H9 (cell line): ENCODE measurements at regions not wholly inside any gene's neighbourhood (a gene's known extent, or its start where the extent isn't known, plus 50 kb on each side); places are given as distances from the start of the nearest gene placed in this dataset.

ENCODE experiments used
- DNase-seq: peaks from one replicate; pipeline ENCODE4 v3.0.0-alpha.2; 2017
- H2AFZ ChIP-seq: one replicate; pipeline ENCODE4 v1.6.1; 2013; ENCODE audit warnings: mild to moderate bottlenecking, low read length, control low read depth, moderate library complexity
- H2AK5ac ChIP-seq: 2 replicates; pipeline ENCODE4 v1.6.1; 2013; ENCODE audit warnings: low read length, control low read depth, mixed read lengths; ENCODE audit not compliant: insufficient read length
- H2BK120ac ChIP-seq: one replicate; pipeline ENCODE4 v1.6.1; 2013; ENCODE audit warnings: low read depth, mild to moderate bottlenecking, low read length, control low read depth, inconsistent platforms; ENCODE audit not compliant: poor library complexity, severe bottlenecking
- H2BK12ac ChIP-seq: 2 replicates; pipeline ENCODE4 v1.6.1; 2013; ENCODE audit warnings: low read length, control low read depth, mixed read lengths, low read depth; ENCODE audit not compliant: insufficient read length
- H2BK15ac ChIP-seq: 2 replicates; pipeline ENCODE4 v1.6.1; 2013; ENCODE audit warnings: low read depth, low read length, control low read depth
- H2BK20ac ChIP-seq: one replicate; pipeline ENCODE4 v1.6.1; 2013; ENCODE audit warnings: low read depth, mild to moderate bottlenecking, low read length, control low read depth, inconsistent platforms; ENCODE audit not compliant: poor library complexity, severe bottlenecking
- H2BK5ac ChIP-seq: 2 replicates; pipeline ENCODE4 v1.6.1; 2013; ENCODE audit warnings: low read length, control low read depth, mixed read lengths; ENCODE audit not compliant: insufficient read length
- H3K14ac ChIP-seq: 2 replicates; pipeline ENCODE4 v1.6.1; 2013; ENCODE audit warnings: low read length, control low read depth; ENCODE audit not compliant: insufficient read depth
- H3K18ac ChIP-seq: 2 replicates; pipeline ENCODE4 v1.6.1; 2013; ENCODE audit warnings: low read depth, mild to moderate bottlenecking, mixed read lengths, low read length, control low read depth; ENCODE audit not compliant: insufficient read length
- H3K23ac ChIP-seq: 2 replicates; pipeline ENCODE4 v1.6.1; 2013; ENCODE audit warnings: low read length, control low read depth, mixed read lengths, low read depth; ENCODE audit not compliant: insufficient read length
- H3K23me2 ChIP-seq: 2 replicates; pipeline ENCODE4 v1.6.1; 2013; ENCODE audit warnings: low read depth, mild to moderate bottlenecking, mixed read lengths, low read length, control low read depth; ENCODE audit not compliant: insufficient read length, poor library complexity, severe bottlenecking
- H3K27ac ChIP-seq: 2 replicates; pipeline ENCODE4 v1.5.1; 2013; ENCODE audit warnings: low read length, control low read depth, mixed read lengths, low read depth; ENCODE audit not compliant: insufficient read length
- H3K27me3 ChIP-seq: 2 replicates; pipeline ENCODE4 v1.6.1; 2013; ENCODE audit warnings: low read length, control low read depth, inconsistent platforms; ENCODE audit not compliant: insufficient read depth
- H3K4ac ChIP-seq: 2 replicates; pipeline ENCODE4 v1.6.1; 2013; ENCODE audit warnings: low read depth, mild to moderate bottlenecking, control low read depth, inconsistent platforms, low read length, moderate library complexity
- H3K4me1 ChIP-seq: 2 replicates; pipeline ENCODE4 v1.6.1; 2013; ENCODE audit warnings: low read length, control low read depth, inconsistent platforms; ENCODE audit not compliant: insufficient read depth
- H3K4me2 ChIP-seq: 2 replicates; pipeline ENCODE4 v1.6.1; 2013; ENCODE audit warnings: low read length, control low read depth, mixed read lengths; ENCODE audit not compliant: insufficient read length, insufficient read depth
- H3K56ac ChIP-seq: 2 replicates; pipeline ENCODE4 v1.6.1; 2013; ENCODE audit warnings: low read depth, mild to moderate bottlenecking, mixed read lengths, low read length, control low read depth; ENCODE audit not compliant: insufficient read length
- H3K79me1 ChIP-seq: 2 replicates; pipeline ENCODE4 v1.6.1; 2013; ENCODE audit warnings: low read depth, mild to moderate bottlenecking, moderate library complexity, low read length, control low read depth, inconsistent platforms; ENCODE audit not compliant: insufficient read depth, poor library complexity, severe bottlenecking
- H3K79me2 ChIP-seq: 2 replicates; pipeline ENCODE4 v1.6.1; 2013; ENCODE audit warnings: low read length, control low read depth, inconsistent platforms; ENCODE audit not compliant: insufficient read depth
- H3K9ac ChIP-seq: 2 replicates; pipeline ENCODE4 v1.6.1; 2013; ENCODE audit warnings: low read length, control low read depth, mixed read lengths; ENCODE audit not compliant: insufficient read length; ENCODE audit errors: extremely low read depth
- H3K9me3 ChIP-seq: one replicate; pipeline ENCODE4 v1.6.1; 2013; ENCODE audit warnings: low read depth, low read length, inconsistent platforms; ENCODE audit not compliant: control insufficient read depth
- H3T11ph ChIP-seq: one replicate; pipeline ENCODE4 v1.6.1; 2013; ENCODE audit warnings: mild to moderate bottlenecking, low read length, control low read depth, inconsistent platforms
- H4K20me1 ChIP-seq: one replicate; pipeline ENCODE4 v1.6.1; 2013; ENCODE audit not compliant: control insufficient read depth, insufficient read length, insufficient read depth
- H4K5ac ChIP-seq: 2 replicates; pipeline ENCODE4 v1.6.1; 2013; ENCODE audit warnings: low read depth, mild to moderate bottlenecking, mixed read lengths, low read length, control low read depth; ENCODE audit not compliant: insufficient read length
- H4K8ac ChIP-seq: replicated peaks from 2 replicates; pipeline ENCODE4 v1.6.1; 2013; ENCODE audit warnings: low read length, control low read depth, mixed read lengths, low read depth; ENCODE audit not compliant: insufficient read length
- H4K91ac ChIP-seq: 2 replicates; pipeline ENCODE4 v1.6.1; 2013; ENCODE audit warnings: low read depth, mild to moderate bottlenecking, moderate library complexity, mixed read lengths, low read length, control low read depth; ENCODE audit not compliant: insufficient read length
- H3K27ac Mint-ChIP-seq, 3 experiments: 2 replicates in 2 of 3; 3 replicates in 1 of 3; pipeline ENCODE4 v1.8.0; 2020 to 2021; ENCODE audit warnings: mixed read lengths in 3 of 3, mild to moderate bottlenecking in 1 of 3, moderate library complexity in 1 of 3
- H3K27me3 Mint-ChIP-seq: 2 replicates; pipeline ENCODE4 v1.8.0; 2021; ENCODE audit warnings: low read depth, mild to moderate bottlenecking, moderate library complexity, mixed read lengths
- H3K36me3 Mint-ChIP-seq, 3 experiments: 2 replicates in 2 of 3; 3 replicates in 1 of 3; pipeline ENCODE4 v1.8.0; 2020 to 2021; ENCODE audit warnings: low read depth in 3 of 3, mixed read lengths in 3 of 3; ENCODE audit not compliant: insufficient read depth in 1 of 3
- H3K4me1 Mint-ChIP-seq, 2 experiments: 2 replicates each; pipeline ENCODE4 v1.8.0; 2020; ENCODE audit warnings: mixed read lengths in 2 of 2
- H3K4me3 Mint-ChIP-seq, 2 experiments: 2 replicates in 1 of 2; 3 replicates in 1 of 2; pipeline ENCODE4 v1.8.0; 2020 to 2021; ENCODE audit warnings: mild to moderate bottlenecking in 2 of 2, mixed read lengths in 2 of 2, moderate library complexity in 1 of 2
- H3K9me3 Mint-ChIP-seq, 2 experiments: 2 replicates in 1 of 2; 3 replicates in 1 of 2; pipeline ENCODE4 v1.8.0; 2020; ENCODE audit warnings: mild to moderate bottlenecking in 2 of 2, mixed read lengths in 2 of 2, moderate library complexity in 1 of 2
- TF ChIP-seq, protein P1 (sequence below): fragments of 200-600 bp; sonication (generic); conservative IDR thresholded peaks from 3 replicates; pipeline ENCODE4 v1.8.0; 2021; ENCODE audit warnings: antibody characterized with exemption, mild to moderate bottlenecking

DNA sequence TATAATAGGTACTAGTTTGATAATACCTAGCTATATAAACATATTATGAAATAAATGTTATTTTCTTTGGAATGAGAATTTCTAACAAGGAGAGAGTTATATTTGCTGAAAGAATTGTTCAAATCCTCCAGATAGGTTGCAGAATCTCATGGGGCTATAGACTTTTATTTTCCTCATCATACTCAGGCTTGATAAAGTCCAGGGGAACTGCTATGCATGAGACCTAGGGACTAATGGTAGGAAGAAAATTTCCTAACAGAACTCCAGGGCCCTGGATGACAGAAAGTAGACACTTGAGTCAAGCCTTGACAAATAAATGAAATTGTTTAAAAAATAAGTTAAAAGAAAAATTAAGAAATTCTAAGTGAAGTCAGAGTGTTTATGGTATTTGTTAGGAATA, 138.5 kb upstream of the DACH1 start:
- Histone ChIP-seq H2AK5ac (no peak overlapping the region), H4K91ac (no peak overlapping the region), H3T11ph (no peak overlapping the region), H2AFZ (no peak overlapping the region), H4K5ac (no peak overlapping the region), H3K4me1 (no peaks in the 10 kb centered on the region), H3K18ac (no peak overlapping the region), H3K27ac (no peak overlapping the region), H3K79me2 (no peaks in the 10 kb centered on the region), H4K8ac (no peak overlapping the region), H3K9me3 (no peaks in the 10 kb centered on the region), H2BK120ac (no peak overlapping the region), H3K4ac (no peak overlapping the region), H3K4me2 (no peak overlapping the region), H3K23ac (no peak overlapping the region), H4K20me1 (no peaks in the 10 kb centered on the region), H3K27me3 (no peaks in the 10 kb centered on the region), H3K56ac (no peak overlapping the region), H2BK12ac (no peak overlapping the region), H3K9ac (no peak overlapping the region), H3K23me2 (no peaks in the 10 kb centered on the region), H2BK20ac (no peak overlapping the region), H2BK15ac (no peak overlapping the region), H3K14ac (no peak overlapping the region), H2BK5ac (no peak overlapping the region), H3K79me1 (no peaks in the 10 kb centered on the region)
- Mint-ChIP-seq H3K36me3 (no peaks in the 10 kb centered on the region), H3K27me3 (no peaks in the 10 kb centered on the region), H3K4me3 (no peak overlapping the region), H3K9me3 (peaks cover 0 to 3% of the 10 kb centered on the region in 2 experiments; a peak in 1 of 5 replicates), H3K27ac (no peak overlapping the region), H3K4me1 (no peaks in the 10 kb centered on the region)
- TF ChIP-seq, protein P1, sequence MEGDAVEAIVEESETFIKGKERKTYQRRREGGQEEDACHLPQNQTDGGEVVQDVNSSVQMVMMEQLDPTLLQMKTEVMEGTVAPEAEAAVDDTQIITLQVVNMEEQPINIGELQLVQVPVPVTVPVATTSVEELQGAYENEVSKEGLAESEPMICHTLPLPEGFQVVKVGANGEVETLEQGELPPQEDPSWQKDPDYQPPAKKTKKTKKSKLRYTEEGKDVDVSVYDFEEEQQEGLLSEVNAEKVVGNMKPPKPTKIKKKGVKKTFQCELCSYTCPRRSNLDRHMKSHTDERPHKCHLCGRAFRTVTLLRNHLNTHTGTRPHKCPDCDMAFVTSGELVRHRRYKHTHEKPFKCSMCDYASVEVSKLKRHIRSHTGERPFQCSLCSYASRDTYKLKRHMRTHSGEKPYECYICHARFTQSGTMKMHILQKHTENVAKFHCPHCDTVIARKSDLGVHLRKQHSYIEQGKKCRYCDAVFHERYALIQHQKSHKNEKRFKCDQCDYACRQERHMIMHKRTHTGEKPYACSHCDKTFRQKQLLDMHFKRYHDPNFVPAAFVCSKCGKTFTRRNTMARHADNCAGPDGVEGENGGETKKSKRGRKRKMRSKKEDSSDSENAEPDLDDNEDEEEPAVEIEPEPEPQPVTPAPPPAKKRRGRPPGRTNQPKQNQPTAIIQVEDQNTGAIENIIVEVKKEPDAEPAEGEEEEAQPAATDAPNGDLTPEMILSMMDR: no peak
- DNase-seq: no peak
